Body of pancreas (tissue), 4 donors: ENCODE measurements at regions not wholly inside any gene's neighbourhood (a gene's known extent, or its start where the extent isn't known, plus 50 kb on each side); places are given as distances from the start of the nearest gene placed in this dataset.
"Not testable (repeated sequence)": the region's sequence is repeated elsewhere in the genome, so short reads cannot be mapped to it uniquely, and the experiment has no call there.

Experiments
- ATAC-seq: fragments of 150-250 bp; one replicate; pipeline ENCODE4 v1.9.1; 2016
- DNase-seq, 4 donors: peaks; one replicate each; pipeline ENCODE4 v3.0.0-alpha.2; 2019
- H3K27ac ChIP-seq, 4 donors: fragments of 200-600 bp; sonication (generic); 1 replicate in 3 of 4; 2 replicates in 1 of 4; pipeline versions ENCODE4 v1.5.1 to v1.6.1; 2016 to 2019; ENCODE audit warnings: mild to moderate bottlenecking in 1 of 4, mixed read lengths in 1 of 4, moderate library complexity in 1 of 4
- H3K27me3 ChIP-seq, 2 donors: fragments of 200-600 bp; sonication (generic); one replicate each; pipeline ENCODE4 v1.6.0; 2016; ENCODE audit warnings: mild to moderate bottlenecking in 1 of 2
- H3K36me3 ChIP-seq, 2 donors: fragments of 200-600 bp; sonication (generic); replicated peaks in 1 of 2; 2 replicates each; pipeline ENCODE4 v1.5.1; 2016; ENCODE audit warnings: low read depth in 2 of 2; ENCODE audit not compliant: insufficient read depth in 1 of 2
- H3K4me1 ChIP-seq: fragments of 200-600 bp; sonication (generic); one replicate; pipeline ENCODE4 v1.6.0; 2016
- H3K4me3 ChIP-seq, 2 donors: fragments of 200-600 bp; sonication (generic); 1 replicate in 1 of 2; 2 replicates in 1 of 2; pipeline ENCODE4 v1.5.1; 2016 to 2019
- H3K9me3 ChIP-seq, 3 donors: fragments of 200-600 bp; sonication (generic); 1 replicate in 2 of 3; 2 replicates in 1 of 3; pipeline ENCODE4 v1.5.1; 2016
- POLR2A ChIP-seq, 3 donors: fragments of 450-650 bp; IDR thresholded peaks; one replicate each; pipeline ENCODE4 v1.6.1; 2016; ENCODE audit warnings: antibody characterized with exemption in 3 of 3, mild to moderate bottlenecking in 2 of 3
- WGBS, 2 donors: methylation state at CpG; one replicate each; pipeline ENCODE4 v1.1.5; 2017; 5-methylcytosine and 5-hydroxymethylcytosine counted together
- intact Hi-C: fragments of 100-400 bp; cut with DNase I; formaldehyde crosslinking; loops from one replicate; pipeline ENCODE4 v1.15.1; 2023
- TF ChIP-seq, protein P1 (sequence below), 7 experiments: fragments of 450-650 bp in 4 of 7; fragments of 200-600 bp in 3 of 7; sonication (generic) in 3 of 7; IDR thresholded peaks; one replicate each; pipeline ENCODE4 v1.5.1; 2016 to 2019; ENCODE audit warnings: antibody characterized with exemption in 7 of 7

- Histone ChIP-seq H3K27me3 (no peaks in the 10 kb centered on the region), H3K4me1 (no peaks in the 10 kb centered on the region), H3K36me3 (no peaks in the 10 kb centered on the region), H3K9me3 (no peaks in the 10 kb centered on the region), H3K27ac (no peak overlapping the region), H3K4me3 (no peak overlapping the region)
- DNase-seq (no peak), ATAC-seq (no peak)
- intact Hi-C loops, result no loop called here
- TF ChIP-seq, protein P1, sequence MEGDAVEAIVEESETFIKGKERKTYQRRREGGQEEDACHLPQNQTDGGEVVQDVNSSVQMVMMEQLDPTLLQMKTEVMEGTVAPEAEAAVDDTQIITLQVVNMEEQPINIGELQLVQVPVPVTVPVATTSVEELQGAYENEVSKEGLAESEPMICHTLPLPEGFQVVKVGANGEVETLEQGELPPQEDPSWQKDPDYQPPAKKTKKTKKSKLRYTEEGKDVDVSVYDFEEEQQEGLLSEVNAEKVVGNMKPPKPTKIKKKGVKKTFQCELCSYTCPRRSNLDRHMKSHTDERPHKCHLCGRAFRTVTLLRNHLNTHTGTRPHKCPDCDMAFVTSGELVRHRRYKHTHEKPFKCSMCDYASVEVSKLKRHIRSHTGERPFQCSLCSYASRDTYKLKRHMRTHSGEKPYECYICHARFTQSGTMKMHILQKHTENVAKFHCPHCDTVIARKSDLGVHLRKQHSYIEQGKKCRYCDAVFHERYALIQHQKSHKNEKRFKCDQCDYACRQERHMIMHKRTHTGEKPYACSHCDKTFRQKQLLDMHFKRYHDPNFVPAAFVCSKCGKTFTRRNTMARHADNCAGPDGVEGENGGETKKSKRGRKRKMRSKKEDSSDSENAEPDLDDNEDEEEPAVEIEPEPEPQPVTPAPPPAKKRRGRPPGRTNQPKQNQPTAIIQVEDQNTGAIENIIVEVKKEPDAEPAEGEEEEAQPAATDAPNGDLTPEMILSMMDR (IDR thresholded peaks at IDR 0.05), result no peak
- no peak for TF ChIP-seq POLR2A (IDR thresholded peaks at IDR 0.05)
Measured at GRCh38 chr9:22654833-22655232, 208.2 kb downstream of the DMRTA1 start.

DNA sequence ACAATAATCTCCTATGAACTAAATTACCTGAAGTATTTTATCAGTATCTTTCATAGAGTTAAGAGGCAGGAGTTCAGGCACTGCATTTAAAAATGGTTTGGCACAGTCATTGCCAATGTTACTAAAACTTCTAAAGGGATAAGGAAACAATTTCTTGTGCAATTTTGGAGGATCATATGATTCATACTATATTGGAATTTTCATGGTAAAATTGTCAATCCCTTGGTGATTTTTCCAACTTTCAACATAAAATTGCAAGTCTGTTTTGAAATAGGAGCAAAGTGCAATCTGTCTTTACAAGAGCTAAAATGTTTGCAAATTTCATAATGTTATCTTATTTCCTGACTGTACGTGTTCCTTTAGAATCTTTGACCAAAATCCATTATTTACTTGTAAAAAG lies 211.1 kb downstream of the DMRTA1 start:
- Histone ChIP-seq H3K9me3 (no peaks in the 10 kb centered on the region), H3K27ac (no peak overlapping the region), H3K4me1 (no peaks in the 10 kb centered on the region), H3K4me3 (no peak overlapping the region), H3K27me3 (no peaks in the 10 kb centered on the region), H3K36me3 (no peaks in the 10 kb centered on the region)
- ATAC-seq (no peak), DNase-seq (no peak)
- TF ChIP-seq POLR2A (IDR thresholded peaks at IDR 0.05), result no peak
- TF ChIP-seq, protein P1 (IDR thresholded peaks at IDR 0.05), result no peak
- 22 to 32% methylated on average over 1 of the region's 1 CpG for WGBS, 2 donors
- intact Hi-C loops, result no loop called here

GRCh38 chr9:22658484-22658883 lies 211.9 kb downstream of the DMRTA1 start:
- H3K27ac ChIP-seq, ATAC-seq, intact Hi-C loops, H3K4me1 ChIP-seq, H3K4me3 ChIP-seq, H3K9me3 ChIP-seq, H3K36me3 ChIP-seq, H3K27me3 ChIP-seq, DNase-seq: not testable (repeated sequence)
- 46 to 66% methylated on average over 2 of the region's 2 CpGs for WGBS, 2 donors

DNA sequence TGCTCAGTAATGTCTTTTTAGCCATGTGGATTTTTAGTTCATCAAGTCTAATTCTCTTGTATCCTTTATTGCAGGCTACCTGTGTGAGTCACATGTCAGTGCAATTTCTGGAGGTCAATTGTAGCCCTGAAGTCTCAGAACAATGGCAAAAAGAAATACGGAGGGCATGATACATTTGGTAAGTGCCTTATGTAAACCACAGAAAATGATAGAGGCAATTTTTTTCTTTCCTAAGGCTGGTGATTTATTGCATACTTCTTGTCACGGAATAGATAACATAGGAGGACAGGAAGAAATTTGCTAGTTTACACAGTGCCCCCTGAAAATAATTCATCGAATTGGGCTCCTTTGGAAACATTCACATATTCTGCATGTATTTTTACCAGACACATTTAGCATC lies 235.9 kb downstream of the DMRTA1 start:
- Histone ChIP-seq H3K36me3 (no peaks in the 10 kb centered on the region), H3K4me1 (no peaks in the 10 kb centered on the region), H3K27me3 (no peaks in the 10 kb centered on the region), H3K4me3 (no peak overlapping the region), H3K9me3 (no peaks in the 10 kb centered on the region), H3K27ac (no peak overlapping the region)
- intact Hi-C loops, result no loop called here
- DNase-seq, result no peak
- TF ChIP-seq POLR2A (IDR thresholded peaks at IDR 0.05), result no peak
- TF ChIP-seq, protein P1 (IDR thresholded peaks at IDR 0.05), result no peak
- 7 to 34% methylated on average over 3 of the region's 3 CpGs for WGBS, 2 donors
- ATAC-seq, result no peak

GRCh38 chr9:22682961-22683699 lies 236.5 kb downstream of the DMRTA1 start:
- intact Hi-C loops, result no loop called here
- WGBS, 2 donors, result 12 to 25% methylated on average over 4 of the region's 4 CpGs
- ATAC-seq, result no peak
- H3K4me1 ChIP-seq, result no peaks in the 10 kb centered on the region
- DNase-seq, result no peak
- H3K27me3 ChIP-seq, result no peaks in the 10 kb centered on the region
- H3K9me3 ChIP-seq, result no peaks in the 10 kb centered on the region
- no peak overlapping the region for H3K4me3 ChIP-seq
- no peaks in the 10 kb centered on the region for H3K36me3 ChIP-seq
- H3K27ac ChIP-seq, result no peak overlapping the region
- no peak for TF ChIP-seq POLR2A (IDR thresholded peaks at IDR 0.05)
- TF ChIP-seq, protein P1 (IDR thresholded peaks at IDR 0.05), result no peak
